ENCODE measurements at regions not wholly inside any gene's neighbourhood (a gene's known extent, or its start where the extent isn't known, plus 50 kb on each side); places are given as distances from the start of the nearest gene placed in this dataset.

DNA sequence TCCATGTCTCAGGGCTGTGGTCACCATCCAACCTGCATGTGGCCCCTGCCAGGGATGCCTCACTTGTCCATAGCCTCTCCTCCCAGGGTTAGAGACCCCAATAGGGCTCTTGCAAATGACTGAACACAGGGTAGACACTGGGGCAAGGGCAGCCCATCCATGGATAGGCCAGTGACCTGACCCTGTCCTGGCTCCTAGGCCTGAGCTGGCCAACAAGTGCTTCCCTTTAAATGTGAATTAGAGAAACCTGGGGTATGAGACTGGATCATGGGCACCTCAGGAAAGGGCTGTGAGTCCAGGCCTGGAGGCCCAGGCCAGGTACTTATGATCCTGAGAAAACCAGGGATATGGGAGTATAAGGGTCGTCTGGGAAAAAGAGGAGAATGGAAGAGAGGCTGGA, 64.5 kb downstream of the COPS8 start:
- no peaks in the 10 kb centered on the region for H4K20me1 ChIP-seq (ENCODE audit: insufficient read depth, low read length)
- Mint-ChIP-seq H3K27me3 (ENCODE audit: low read depth in 3 of 3) (peaks cover 3 to 16% (median 6%) of the 10 kb centered on the region in 3 donors), H3K4me3 (no peak overlapping the region), H3K4me1 (no peaks in the 10 kb centered on the region), H3K36me3 (no peaks in the 10 kb centered on the region), H3K27ac (no peak overlapping the region), H3K9me3 (peaks cover 9 to 28% (median 21%) of the 10 kb centered on the region in 7 donors)
- intact Hi-C loops (cut with micrococcal nuclease), result loop anchor here in 1 of 2 donors (10.0 kb wide), 1 partner anchor 325 kb away; no protein-coding TSS in a partner anchor
- H3K79me2 ChIP-seq (ENCODE audit: insufficient read depth, low read length), result no peaks in the 10 kb centered on the region
- no peaks in the 10 kb centered on the region for H3K36me3 ChIP-seq (replicated peaks in 1 of 2; ENCODE audit: control insufficient read depth in 1 of 2, insufficient read depth in 2 of 2, low read length in 2 of 2)
- DNase-seq, result no peak
- H3K9ac ChIP-seq (ENCODE audit: insufficient read depth, low read length, poor library complexity, severe bottlenecking), result no peak overlapping the region
- H3K4me1 ChIP-seq (ENCODE audit: control insufficient read depth in 1 of 2, insufficient read depth in 2 of 2, low read length in 2 of 2), result no peaks in the 10 kb centered on the region
- H2AFZ ChIP-seq (ENCODE audit: insufficient read depth, low read depth, low read length, poor library complexity, severe bottlenecking), result no peak overlapping the region
- no peak overlapping the region for H3K4me2 ChIP-seq (replicated peaks; ENCODE audit: extremely low read depth, low read length, poor library complexity, severe bottlenecking)
- H3K9me3 ChIP-seq (replicated peaks in 1 of 2; ENCODE audit: control insufficient read depth in 1 of 2, insufficient read depth in 1 of 2, low read length in 2 of 2), result peaks cover 10 to 29% of the 10 kb centered on the region in 2 donors
- no peak overlapping the region for H3K27ac ChIP-seq (ENCODE audit: low read depth in 1 of 2, low read length in 2 of 2)
- no peak overlapping the region for H3K4me3 ChIP-seq (replicated peaks in 1 of 3; ENCODE audit: low read depth in 2 of 3, low read length in 3 of 3)
- no peaks in the 10 kb centered on the region for H3K27me3 ChIP-seq (ENCODE audit: control insufficient read depth in 2 of 2, insufficient read depth in 2 of 2, low read length in 2 of 2)
- TF ChIP-seq, protein P1, sequence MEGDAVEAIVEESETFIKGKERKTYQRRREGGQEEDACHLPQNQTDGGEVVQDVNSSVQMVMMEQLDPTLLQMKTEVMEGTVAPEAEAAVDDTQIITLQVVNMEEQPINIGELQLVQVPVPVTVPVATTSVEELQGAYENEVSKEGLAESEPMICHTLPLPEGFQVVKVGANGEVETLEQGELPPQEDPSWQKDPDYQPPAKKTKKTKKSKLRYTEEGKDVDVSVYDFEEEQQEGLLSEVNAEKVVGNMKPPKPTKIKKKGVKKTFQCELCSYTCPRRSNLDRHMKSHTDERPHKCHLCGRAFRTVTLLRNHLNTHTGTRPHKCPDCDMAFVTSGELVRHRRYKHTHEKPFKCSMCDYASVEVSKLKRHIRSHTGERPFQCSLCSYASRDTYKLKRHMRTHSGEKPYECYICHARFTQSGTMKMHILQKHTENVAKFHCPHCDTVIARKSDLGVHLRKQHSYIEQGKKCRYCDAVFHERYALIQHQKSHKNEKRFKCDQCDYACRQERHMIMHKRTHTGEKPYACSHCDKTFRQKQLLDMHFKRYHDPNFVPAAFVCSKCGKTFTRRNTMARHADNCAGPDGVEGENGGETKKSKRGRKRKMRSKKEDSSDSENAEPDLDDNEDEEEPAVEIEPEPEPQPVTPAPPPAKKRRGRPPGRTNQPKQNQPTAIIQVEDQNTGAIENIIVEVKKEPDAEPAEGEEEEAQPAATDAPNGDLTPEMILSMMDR (IDR thresholded peaks at IDR 0.05), result no peak
- 89% methylated on average over 1 of the region's 1 CpG for WGBS (ENCODE audit: insufficient coverage)

DNA sequence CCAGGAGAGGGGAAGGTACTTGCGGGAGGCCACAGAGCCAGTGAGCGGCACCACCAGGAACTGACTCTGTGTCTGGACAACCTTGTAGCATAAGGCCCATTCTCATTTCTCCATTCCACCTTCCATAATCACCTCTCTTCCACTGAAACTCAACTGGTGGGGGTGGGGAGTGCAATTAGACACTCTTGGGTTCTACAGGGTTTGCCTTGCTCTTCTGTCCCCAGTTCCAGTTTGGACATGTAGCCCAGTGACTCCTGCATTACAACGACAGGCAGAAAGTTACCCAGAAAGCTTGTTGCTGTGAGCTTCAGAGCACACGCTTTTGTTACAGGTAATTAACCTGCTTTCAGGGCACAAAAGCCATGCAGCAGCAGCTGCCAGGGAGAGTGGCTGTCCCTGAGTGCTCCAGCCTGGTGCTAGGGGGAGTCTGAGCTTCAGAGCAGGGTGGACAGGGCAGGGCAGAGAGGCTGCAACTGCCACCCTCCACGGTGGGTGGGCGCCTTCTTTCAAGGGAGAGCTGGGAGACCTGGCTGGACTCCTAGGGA, 65.2 kb downstream of the COPS8 start:
- H3K4me1 ChIP-seq (ENCODE audit: control insufficient read depth in 1 of 2, insufficient read depth in 2 of 2, low read length in 2 of 2), result no peaks in the 10 kb centered on the region
- H2AFZ ChIP-seq (ENCODE audit: insufficient read depth, low read depth, low read length, poor library complexity, severe bottlenecking), result no peak overlapping the region
- TF ChIP-seq, protein P1 (IDR thresholded peaks at IDR 0.05), result no peak
- H3K27ac Mint-ChIP-seq, result no peak overlapping the region
- H3K4me3 Mint-ChIP-seq, result no peak overlapping the region
- H3K36me3 ChIP-seq (replicated peaks in 1 of 2; ENCODE audit: control insufficient read depth in 1 of 2, insufficient read depth in 2 of 2, low read length in 2 of 2), result no peaks in the 10 kb centered on the region
- no peak for DNase-seq
- H3K27me3 Mint-ChIP-seq (ENCODE audit: low read depth in 3 of 3), result peaks cover 7 to 22% (median 9%) of the 10 kb centered on the region in 3 donors
- no peaks in the 10 kb centered on the region for H3K27me3 ChIP-seq (ENCODE audit: control insufficient read depth in 2 of 2, insufficient read depth in 2 of 2, low read length in 2 of 2)
- intact Hi-C loops (cut with micrococcal nuclease), result loop anchor here in 1 of 2 donors (10.0 kb wide), 1 partner anchor 324 kb away; no protein-coding TSS in a partner anchor
- peaks cover 10 to 28% of the 10 kb centered on the region in 2 donors for H3K9me3 ChIP-seq (replicated peaks in 1 of 2; ENCODE audit: control insufficient read depth in 1 of 2, insufficient read depth in 1 of 2, low read length in 2 of 2)
- no peaks in the 10 kb centered on the region for H3K4me1 Mint-ChIP-seq
- H3K9ac ChIP-seq (ENCODE audit: insufficient read depth, low read length, poor library complexity, severe bottlenecking), result no peak overlapping the region
- H3K4me3 ChIP-seq (replicated peaks in 1 of 3; ENCODE audit: low read depth in 2 of 3, low read length in 3 of 3), result no peak overlapping the region
- H3K27ac ChIP-seq (ENCODE audit: low read depth in 1 of 2, low read length in 2 of 2), result no peak overlapping the region
- H4K20me1 ChIP-seq (ENCODE audit: insufficient read depth, low read length), result no peaks in the 10 kb centered on the region
- H3K79me2 ChIP-seq (ENCODE audit: insufficient read depth, low read length), result no peaks in the 10 kb centered on the region
- no peak overlapping the region for H3K4me2 ChIP-seq (replicated peaks; ENCODE audit: extremely low read depth, low read length, poor library complexity, severe bottlenecking)
- no peaks in the 10 kb centered on the region for H3K36me3 Mint-ChIP-seq
- H3K9me3 Mint-ChIP-seq, result peaks cover 9 to 25% (median 21%) of the 10 kb centered on the region in 7 donors
- WGBS (ENCODE audit: insufficient coverage), result 95% methylated on average over 4 of the region's 6 CpGs
